ENCODE measurements at regions not wholly inside any gene's neighbourhood (a gene's known extent, or its start where the extent isn't known, plus 50 kb on each side); places are given as distances from the start of the nearest gene placed in this dataset.

DNA sequence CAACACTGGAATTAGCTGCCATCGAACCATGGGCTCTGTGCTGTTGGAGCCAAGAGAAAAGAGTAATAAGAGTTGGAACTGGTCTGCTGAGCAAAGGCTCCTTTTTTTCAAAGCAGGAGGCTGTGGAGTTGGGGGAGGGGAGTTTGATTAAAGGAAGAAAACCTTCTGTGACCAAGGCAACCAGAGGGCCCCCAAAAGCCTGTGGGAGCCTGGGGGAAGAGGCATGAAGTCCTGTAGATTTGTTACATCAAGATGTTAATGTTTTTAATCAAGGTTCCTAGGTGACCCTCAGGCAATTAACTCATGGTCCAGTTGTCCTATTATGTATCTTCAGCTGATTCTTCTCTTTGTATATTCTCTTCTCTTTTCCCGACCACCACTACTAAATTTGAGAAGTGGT, 403.9 kb downstream of the NDFIP2 start:
- intact Hi-C loops (cut with micrococcal nuclease) = no loop called here
- no peak overlapping the region for H3K27ac Mint-ChIP-seq

DNA sequence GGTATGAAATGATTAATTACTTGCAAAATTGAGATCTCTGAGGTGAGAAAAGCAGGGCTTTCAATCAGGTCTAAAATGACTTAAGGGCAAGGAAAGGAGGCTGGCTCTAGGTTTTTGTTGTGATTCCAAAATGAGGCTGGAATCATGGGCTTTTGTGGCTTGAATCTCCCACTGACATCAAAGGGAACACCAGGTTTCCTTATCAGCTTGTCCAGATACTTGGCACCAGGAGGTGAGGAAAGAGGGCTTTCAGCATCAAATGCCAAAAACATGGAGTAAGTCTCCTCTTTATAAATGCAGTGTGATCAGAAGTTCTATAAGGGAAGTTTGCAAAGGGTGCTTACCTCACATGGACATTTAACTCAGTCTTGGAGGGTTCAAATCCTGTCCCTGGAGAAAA, 402.3 kb downstream of the NDFIP2 start:
- DNase-seq = no peak
- ChIA-PET CTCF (no interaction called here), POLR2A (no interaction called here)
- no peak for ATAC-seq (ENCODE audit: low read depth)
- H3K9me3 Mint-ChIP-seq = no peaks in the 10 kb centered on the region
- intact Hi-C loops (cut with micrococcal nuclease) = no loop called here
- H3K4me3 Mint-ChIP-seq = no peak overlapping the region
- no peaks in the 10 kb centered on the region for H3K4me1 Mint-ChIP-seq
- no peaks in the 10 kb centered on the region for H3K36me3 Mint-ChIP-seq (ENCODE audit: low read depth)
- TF ChIP-seq, protein P1, sequence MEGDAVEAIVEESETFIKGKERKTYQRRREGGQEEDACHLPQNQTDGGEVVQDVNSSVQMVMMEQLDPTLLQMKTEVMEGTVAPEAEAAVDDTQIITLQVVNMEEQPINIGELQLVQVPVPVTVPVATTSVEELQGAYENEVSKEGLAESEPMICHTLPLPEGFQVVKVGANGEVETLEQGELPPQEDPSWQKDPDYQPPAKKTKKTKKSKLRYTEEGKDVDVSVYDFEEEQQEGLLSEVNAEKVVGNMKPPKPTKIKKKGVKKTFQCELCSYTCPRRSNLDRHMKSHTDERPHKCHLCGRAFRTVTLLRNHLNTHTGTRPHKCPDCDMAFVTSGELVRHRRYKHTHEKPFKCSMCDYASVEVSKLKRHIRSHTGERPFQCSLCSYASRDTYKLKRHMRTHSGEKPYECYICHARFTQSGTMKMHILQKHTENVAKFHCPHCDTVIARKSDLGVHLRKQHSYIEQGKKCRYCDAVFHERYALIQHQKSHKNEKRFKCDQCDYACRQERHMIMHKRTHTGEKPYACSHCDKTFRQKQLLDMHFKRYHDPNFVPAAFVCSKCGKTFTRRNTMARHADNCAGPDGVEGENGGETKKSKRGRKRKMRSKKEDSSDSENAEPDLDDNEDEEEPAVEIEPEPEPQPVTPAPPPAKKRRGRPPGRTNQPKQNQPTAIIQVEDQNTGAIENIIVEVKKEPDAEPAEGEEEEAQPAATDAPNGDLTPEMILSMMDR (IDR thresholded peaks at IDR 0.05) = no peak
- no peak overlapping the region for H3K27ac Mint-ChIP-seq
- no peaks in the 10 kb centered on the region for H3K27me3 Mint-ChIP-seq

More for the DNA sequence above, 403.9 kb downstream of the NDFIP2 start:
- ATAC-seq (ENCODE audit: low read depth) (no peak), DNase-seq (no peak)
- TF ChIP-seq, protein P1 (IDR thresholded peaks at IDR 0.05) = no peak
- H3K4me3 Mint-ChIP-seq = no peak overlapping the region
- H3K4me1 Mint-ChIP-seq = no peaks in the 10 kb centered on the region
- CTCF ChIA-PET = no interaction called here
- no peaks in the 10 kb centered on the region for H3K36me3 Mint-ChIP-seq (ENCODE audit: low read depth)
- H3K27me3 Mint-ChIP-seq = no peaks in the 10 kb centered on the region
- POLR2A ChIA-PET = no interaction called here
- no peaks in the 10 kb centered on the region for H3K9me3 Mint-ChIP-seq

DNA sequence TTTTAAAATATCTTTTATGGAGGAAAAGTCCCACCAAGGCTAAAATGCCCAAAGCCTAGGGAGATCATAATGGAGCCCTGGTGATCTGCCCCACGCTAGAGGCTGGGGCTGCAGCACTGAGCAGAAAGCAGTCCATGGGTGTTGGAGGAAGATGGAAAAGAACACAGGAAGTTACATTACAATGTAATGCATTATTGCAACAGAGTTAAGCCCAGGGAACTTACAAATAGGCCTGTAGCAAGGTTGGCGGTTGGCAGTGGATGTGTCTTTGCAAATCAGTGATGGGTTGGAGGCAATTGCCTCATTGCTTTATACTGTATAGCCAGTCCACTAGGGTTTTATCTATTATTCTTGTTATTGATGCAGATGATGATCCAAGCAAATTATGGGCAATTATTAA, 399.9 kb downstream of the NDFIP2 start:
- Mint-ChIP-seq H3K4me1 (no peaks in the 10 kb centered on the region), H3K27me3 (no peaks in the 10 kb centered on the region), H3K27ac (no peak overlapping the region), H3K4me3 (no peak overlapping the region), H3K9me3 (no peaks in the 10 kb centered on the region), H3K36me3 (ENCODE audit: low read depth) (no peaks in the 10 kb centered on the region)
- ChIA-PET CTCF (no interaction called here), POLR2A (no interaction called here)
- TF ChIP-seq, protein P1 (IDR thresholded peaks at IDR 0.05) = no peak
- DNase-seq = no peak
- ATAC-seq (ENCODE audit: low read depth) = no peak
- intact Hi-C loops (cut with micrococcal nuclease) = no loop called here

DNA sequence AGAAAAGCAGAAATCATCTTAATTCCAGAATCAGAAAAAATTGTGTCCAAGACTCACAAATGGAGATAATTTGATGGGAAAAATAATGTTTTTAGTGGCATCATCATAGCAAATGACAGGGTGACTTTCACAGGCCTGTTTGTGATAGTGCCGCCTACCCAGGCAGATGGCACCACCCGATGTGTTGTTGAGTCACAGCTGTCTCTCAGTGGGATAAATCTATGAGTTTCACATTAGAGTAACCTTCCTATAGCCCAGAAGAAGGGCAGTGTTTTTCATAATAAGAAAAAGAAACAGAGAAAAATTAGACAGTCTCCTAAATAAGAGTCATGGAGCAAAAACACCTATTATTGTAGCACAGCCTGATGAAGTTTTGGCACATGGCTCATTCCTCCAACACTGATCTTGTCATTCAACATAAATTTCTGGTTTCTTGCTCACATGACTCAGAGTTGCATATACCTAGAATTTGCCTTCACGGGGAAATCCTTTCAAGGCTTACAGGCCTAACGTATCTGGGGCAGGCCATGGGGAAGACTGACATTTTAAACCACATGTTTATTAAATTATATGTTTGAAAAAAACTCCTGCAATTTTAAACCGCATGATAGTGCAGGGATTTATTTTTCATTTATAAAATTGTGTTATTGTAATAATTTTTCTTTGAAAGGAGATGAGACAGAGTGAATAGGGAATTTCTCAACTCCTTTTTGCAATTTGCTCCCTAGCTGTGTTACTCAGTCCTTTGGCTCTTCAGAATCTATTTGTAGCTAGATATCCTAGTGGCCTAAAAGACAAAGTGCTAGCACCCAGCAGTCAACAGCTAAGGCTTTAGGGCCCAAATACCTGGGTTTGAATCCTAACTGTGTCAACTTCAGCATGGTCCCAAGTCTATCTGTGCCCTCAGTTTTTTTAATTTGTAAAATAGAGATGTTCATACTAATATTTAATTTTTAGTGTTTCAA, 393.7 kb downstream of the NDFIP2 start:
- TF ChIP-seq, protein P1 (IDR thresholded peaks at IDR 0.05) = no peak
- no peaks in the 10 kb centered on the region for H3K36me3 Mint-ChIP-seq (ENCODE audit: low read depth)
- H3K4me3 Mint-ChIP-seq = no peak overlapping the region
- CTCF ChIA-PET = no interaction called here
- no peaks in the 10 kb centered on the region for H3K27me3 Mint-ChIP-seq
- DNase-seq (no peak), ATAC-seq (ENCODE audit: low read depth) (no peak)
- H3K9me3 Mint-ChIP-seq = no peaks in the 10 kb centered on the region
- POLR2A ChIA-PET = no interaction called here
- no peak overlapping the region for H3K27ac Mint-ChIP-seq
- no peaks in the 10 kb centered on the region for H3K4me1 Mint-ChIP-seq
- intact Hi-C loops (cut with micrococcal nuclease) = loop anchor here (5.0 kb wide), 1 partner anchor 1132 kb away; no protein-coding TSS in a partner anchor

DNA sequence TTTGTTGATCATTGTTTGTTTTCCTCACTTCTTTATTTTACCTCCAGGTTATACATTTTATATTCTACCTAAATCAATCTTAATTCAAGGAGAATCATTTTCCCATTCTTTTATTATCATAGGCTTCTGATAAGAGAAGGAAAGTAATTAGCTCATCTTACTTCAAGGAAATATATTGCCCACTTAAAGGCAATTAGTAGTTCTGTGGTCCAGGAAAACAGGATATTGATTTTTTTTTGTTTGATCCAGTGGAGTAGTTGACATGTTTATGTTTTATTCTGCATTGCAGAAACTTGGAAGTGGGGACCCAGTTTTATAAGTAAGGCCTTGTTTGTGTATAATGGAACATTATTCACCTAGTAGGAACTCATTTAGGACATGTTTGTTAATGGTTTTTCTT, 390.6 kb downstream of the NDFIP2 start:
- TF ChIP-seq, protein P1 (IDR thresholded peaks at IDR 0.05) = no peak
- ChIA-PET POLR2A (no interaction called here), CTCF (no interaction called here)
- Mint-ChIP-seq H3K27me3 (no peaks in the 10 kb centered on the region), H3K4me1 (no peaks in the 10 kb centered on the region), H3K36me3 (ENCODE audit: low read depth) (no peaks in the 10 kb centered on the region), H3K4me3 (no peak overlapping the region), H3K27ac (no peak overlapping the region), H3K9me3 (no peaks in the 10 kb centered on the region)
- intact Hi-C loops (cut with micrococcal nuclease) = no loop called here
- DNase-seq (no peak), ATAC-seq (ENCODE audit: low read depth) (no peak)
